H9 (cell line): ENCODE measurements at regions not wholly inside any gene's neighbourhood (a gene's known extent, or its start where the extent isn't known, plus 50 kb on each side); places are given as distances from the start of the nearest gene placed in this dataset.

Source experiments
- DNase-seq: peaks from one replicate; pipeline ENCODE4 v3.0.0-alpha.2; 2017
- H2AFZ ChIP-seq: one replicate; pipeline ENCODE4 v1.6.1; 2013; ENCODE audit warnings: mild to moderate bottlenecking, low read length, control low read depth, moderate library complexity
- H2AK5ac ChIP-seq: 2 replicates; pipeline ENCODE4 v1.6.1; 2013; ENCODE audit warnings: low read length, control low read depth, mixed read lengths; ENCODE audit not compliant: insufficient read length
- H2BK120ac ChIP-seq: one replicate; pipeline ENCODE4 v1.6.1; 2013; ENCODE audit warnings: low read depth, mild to moderate bottlenecking, low read length, control low read depth, inconsistent platforms; ENCODE audit not compliant: poor library complexity, severe bottlenecking
- H2BK12ac ChIP-seq: 2 replicates; pipeline ENCODE4 v1.6.1; 2013; ENCODE audit warnings: low read length, control low read depth, mixed read lengths, low read depth; ENCODE audit not compliant: insufficient read length
- H2BK15ac ChIP-seq: 2 replicates; pipeline ENCODE4 v1.6.1; 2013; ENCODE audit warnings: low read depth, low read length, control low read depth
- H2BK20ac ChIP-seq: one replicate; pipeline ENCODE4 v1.6.1; 2013; ENCODE audit warnings: low read depth, mild to moderate bottlenecking, low read length, control low read depth, inconsistent platforms; ENCODE audit not compliant: poor library complexity, severe bottlenecking
- H2BK5ac ChIP-seq: 2 replicates; pipeline ENCODE4 v1.6.1; 2013; ENCODE audit warnings: low read length, control low read depth, mixed read lengths; ENCODE audit not compliant: insufficient read length
- H3K14ac ChIP-seq: 2 replicates; pipeline ENCODE4 v1.6.1; 2013; ENCODE audit warnings: low read length, control low read depth; ENCODE audit not compliant: insufficient read depth
- H3K18ac ChIP-seq: 2 replicates; pipeline ENCODE4 v1.6.1; 2013; ENCODE audit warnings: low read depth, mild to moderate bottlenecking, mixed read lengths, low read length, control low read depth; ENCODE audit not compliant: insufficient read length
- H3K23ac ChIP-seq: 2 replicates; pipeline ENCODE4 v1.6.1; 2013; ENCODE audit warnings: low read length, control low read depth, mixed read lengths, low read depth; ENCODE audit not compliant: insufficient read length
- H3K23me2 ChIP-seq: 2 replicates; pipeline ENCODE4 v1.6.1; 2013; ENCODE audit warnings: low read depth, mild to moderate bottlenecking, mixed read lengths, low read length, control low read depth; ENCODE audit not compliant: insufficient read length, poor library complexity, severe bottlenecking
- H3K27ac ChIP-seq: 2 replicates; pipeline ENCODE4 v1.5.1; 2013; ENCODE audit warnings: low read length, control low read depth, mixed read lengths, low read depth; ENCODE audit not compliant: insufficient read length
- H3K27me3 ChIP-seq: 2 replicates; pipeline ENCODE4 v1.6.1; 2013; ENCODE audit warnings: low read length, control low read depth, inconsistent platforms; ENCODE audit not compliant: insufficient read depth
- H3K4ac ChIP-seq: 2 replicates; pipeline ENCODE4 v1.6.1; 2013; ENCODE audit warnings: low read depth, mild to moderate bottlenecking, control low read depth, inconsistent platforms, low read length, moderate library complexity
- H3K4me1 ChIP-seq: 2 replicates; pipeline ENCODE4 v1.6.1; 2013; ENCODE audit warnings: low read length, control low read depth, inconsistent platforms; ENCODE audit not compliant: insufficient read depth
- H3K4me2 ChIP-seq: 2 replicates; pipeline ENCODE4 v1.6.1; 2013; ENCODE audit warnings: low read length, control low read depth, mixed read lengths; ENCODE audit not compliant: insufficient read length, insufficient read depth
- H3K56ac ChIP-seq: 2 replicates; pipeline ENCODE4 v1.6.1; 2013; ENCODE audit warnings: low read depth, mild to moderate bottlenecking, mixed read lengths, low read length, control low read depth; ENCODE audit not compliant: insufficient read length
- H3K79me1 ChIP-seq: 2 replicates; pipeline ENCODE4 v1.6.1; 2013; ENCODE audit warnings: low read depth, mild to moderate bottlenecking, moderate library complexity, low read length, control low read depth, inconsistent platforms; ENCODE audit not compliant: insufficient read depth, poor library complexity, severe bottlenecking
- H3K79me2 ChIP-seq: 2 replicates; pipeline ENCODE4 v1.6.1; 2013; ENCODE audit warnings: low read length, control low read depth, inconsistent platforms; ENCODE audit not compliant: insufficient read depth
- H3K9ac ChIP-seq: 2 replicates; pipeline ENCODE4 v1.6.1; 2013; ENCODE audit warnings: low read length, control low read depth, mixed read lengths; ENCODE audit not compliant: insufficient read length; ENCODE audit errors: extremely low read depth
- H3K9me3 ChIP-seq: one replicate; pipeline ENCODE4 v1.6.1; 2013; ENCODE audit warnings: low read depth, low read length, inconsistent platforms; ENCODE audit not compliant: control insufficient read depth
- H3T11ph ChIP-seq: one replicate; pipeline ENCODE4 v1.6.1; 2013; ENCODE audit warnings: mild to moderate bottlenecking, low read length, control low read depth, inconsistent platforms
- H4K20me1 ChIP-seq: one replicate; pipeline ENCODE4 v1.6.1; 2013; ENCODE audit not compliant: control insufficient read depth, insufficient read length, insufficient read depth
- H4K5ac ChIP-seq: 2 replicates; pipeline ENCODE4 v1.6.1; 2013; ENCODE audit warnings: low read depth, mild to moderate bottlenecking, mixed read lengths, low read length, control low read depth; ENCODE audit not compliant: insufficient read length
- H4K8ac ChIP-seq: replicated peaks from 2 replicates; pipeline ENCODE4 v1.6.1; 2013; ENCODE audit warnings: low read length, control low read depth, mixed read lengths, low read depth; ENCODE audit not compliant: insufficient read length
- H4K91ac ChIP-seq: 2 replicates; pipeline ENCODE4 v1.6.1; 2013; ENCODE audit warnings: low read depth, mild to moderate bottlenecking, moderate library complexity, mixed read lengths, low read length, control low read depth; ENCODE audit not compliant: insufficient read length
- H3K27ac Mint-ChIP-seq, 3 experiments: 2 replicates in 2 of 3; 3 replicates in 1 of 3; pipeline ENCODE4 v1.8.0; 2020 to 2021; ENCODE audit warnings: mixed read lengths in 3 of 3, mild to moderate bottlenecking in 1 of 3, moderate library complexity in 1 of 3
- H3K27me3 Mint-ChIP-seq: 2 replicates; pipeline ENCODE4 v1.8.0; 2021; ENCODE audit warnings: low read depth, mild to moderate bottlenecking, moderate library complexity, mixed read lengths
- H3K36me3 Mint-ChIP-seq, 3 experiments: 2 replicates in 2 of 3; 3 replicates in 1 of 3; pipeline ENCODE4 v1.8.0; 2020 to 2021; ENCODE audit warnings: low read depth in 3 of 3, mixed read lengths in 3 of 3; ENCODE audit not compliant: insufficient read depth in 1 of 3
- H3K4me1 Mint-ChIP-seq, 2 experiments: 2 replicates each; pipeline ENCODE4 v1.8.0; 2020; ENCODE audit warnings: mixed read lengths in 2 of 2
- H3K4me3 Mint-ChIP-seq, 2 experiments: 2 replicates in 1 of 2; 3 replicates in 1 of 2; pipeline ENCODE4 v1.8.0; 2020 to 2021; ENCODE audit warnings: mild to moderate bottlenecking in 2 of 2, mixed read lengths in 2 of 2, moderate library complexity in 1 of 2
- H3K9me3 Mint-ChIP-seq, 2 experiments: 2 replicates in 1 of 2; 3 replicates in 1 of 2; pipeline ENCODE4 v1.8.0; 2020; ENCODE audit warnings: mild to moderate bottlenecking in 2 of 2, mixed read lengths in 2 of 2, moderate library complexity in 1 of 2
- WGBS: extraction: QIAGEN DNeasy Blood & Tissue Kit; methylation state at CpG from one replicate; pipeline ENCODE4 v1.1.7; 2013; ENCODE audit warnings: missing lambda C conversion rate, low lambda C conversion rate, mixed read lengths; ENCODE audit not compliant: insufficient read length; ENCODE audit errors: extremely low coverage; 5-methylcytosine and 5-hydroxymethylcytosine counted together
- TF ChIP-seq, protein P1 (sequence below): fragments of 200-600 bp; sonication (generic); conservative IDR thresholded peaks from 3 replicates; pipeline ENCODE4 v1.8.0; 2021; ENCODE audit warnings: antibody characterized with exemption, mild to moderate bottlenecking

DNA sequence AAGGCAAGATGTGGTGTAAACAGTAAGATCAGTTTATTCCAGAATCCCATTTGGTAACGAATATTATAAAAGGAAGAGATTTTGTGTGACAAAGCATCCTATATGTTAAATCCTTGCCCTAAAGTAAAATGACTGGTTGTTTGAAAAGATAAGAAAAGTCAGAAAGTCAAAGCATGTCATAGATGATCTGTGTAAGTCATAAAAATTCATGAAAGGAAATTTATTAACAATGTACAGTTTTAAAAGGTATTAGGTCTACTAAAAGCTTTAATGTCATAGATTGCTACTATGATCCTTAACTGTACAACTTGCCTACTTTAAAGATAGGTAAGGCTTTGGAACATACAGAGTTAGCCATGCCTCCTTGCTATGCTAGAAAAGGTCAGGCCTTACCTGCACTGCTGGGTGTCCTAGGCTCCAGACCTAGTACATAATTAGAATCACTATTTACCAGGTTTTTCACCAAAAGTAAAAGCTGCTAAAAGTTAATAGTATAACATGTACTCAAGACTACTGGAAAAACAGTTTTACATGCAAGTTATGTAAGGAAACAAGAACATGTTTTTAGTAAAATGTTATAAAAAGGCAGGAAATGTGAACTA, 1090.1 kb upstream of the ADGRB3 start:
- no peaks in the 10 kb centered on the region for H4K20me1 ChIP-seq
- TF ChIP-seq, protein P1, sequence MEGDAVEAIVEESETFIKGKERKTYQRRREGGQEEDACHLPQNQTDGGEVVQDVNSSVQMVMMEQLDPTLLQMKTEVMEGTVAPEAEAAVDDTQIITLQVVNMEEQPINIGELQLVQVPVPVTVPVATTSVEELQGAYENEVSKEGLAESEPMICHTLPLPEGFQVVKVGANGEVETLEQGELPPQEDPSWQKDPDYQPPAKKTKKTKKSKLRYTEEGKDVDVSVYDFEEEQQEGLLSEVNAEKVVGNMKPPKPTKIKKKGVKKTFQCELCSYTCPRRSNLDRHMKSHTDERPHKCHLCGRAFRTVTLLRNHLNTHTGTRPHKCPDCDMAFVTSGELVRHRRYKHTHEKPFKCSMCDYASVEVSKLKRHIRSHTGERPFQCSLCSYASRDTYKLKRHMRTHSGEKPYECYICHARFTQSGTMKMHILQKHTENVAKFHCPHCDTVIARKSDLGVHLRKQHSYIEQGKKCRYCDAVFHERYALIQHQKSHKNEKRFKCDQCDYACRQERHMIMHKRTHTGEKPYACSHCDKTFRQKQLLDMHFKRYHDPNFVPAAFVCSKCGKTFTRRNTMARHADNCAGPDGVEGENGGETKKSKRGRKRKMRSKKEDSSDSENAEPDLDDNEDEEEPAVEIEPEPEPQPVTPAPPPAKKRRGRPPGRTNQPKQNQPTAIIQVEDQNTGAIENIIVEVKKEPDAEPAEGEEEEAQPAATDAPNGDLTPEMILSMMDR, result no peak
- Mint-ChIP-seq H3K27ac (no peak overlapping the region), H3K27me3 (peaks cover 3% of the 10 kb centered on the region; the same call in 1 of the 2 replicates), H3K4me1 (no peaks in the 10 kb centered on the region), H3K36me3 (peaks cover 14 to 48% (median 30%) of the 10 kb centered on the region in 3 experiments), H3K4me3 (no peak overlapping the region), H3K9me3 (peaks cover 57 to 62% of the 10 kb centered on the region in 2 experiments)
- no CpG with 5 or more reads among the region's 1 CpG for WGBS
- H2BK120ac ChIP-seq, result no peak overlapping the region
- H2BK12ac ChIP-seq, result no peak overlapping the region
- no peak overlapping the region for H3T11ph ChIP-seq
- no peak overlapping the region for H3K4ac ChIP-seq
- no peak overlapping the region for H4K5ac ChIP-seq
- no peaks in the 10 kb centered on the region for H3K27me3 ChIP-seq
- no peak overlapping the region for H4K8ac ChIP-seq
- DNase-seq, result no peak
- peaks cover 16% of the 10 kb centered on the region for H3K9me3 ChIP-seq
- H2BK5ac ChIP-seq, result no peak overlapping the region
- H3K27ac ChIP-seq, result no peak overlapping the region
- no peak overlapping the region for H2AK5ac ChIP-seq
- H3K14ac ChIP-seq, result no peak overlapping the region
- no peaks in the 10 kb centered on the region for H3K4me1 ChIP-seq
- no peak overlapping the region for H3K9ac ChIP-seq
- H3K23ac ChIP-seq, result no peak overlapping the region
- no peak overlapping the region for H2BK15ac ChIP-seq
- H3K23me2 ChIP-seq, result no peaks in the 10 kb centered on the region
- H3K4me2 ChIP-seq, result no peak overlapping the region
- no peak overlapping the region for H3K18ac ChIP-seq
- no peaks in the 10 kb centered on the region for H3K79me1 ChIP-seq
- H2BK20ac ChIP-seq, result no peak overlapping the region
- H3K79me2 ChIP-seq, result no peaks in the 10 kb centered on the region
- no peak overlapping the region for H3K56ac ChIP-seq
- H4K91ac ChIP-seq, result no peak overlapping the region
- no peak overlapping the region for H2AFZ ChIP-seq
